OCI-LY1 (cell line): ENCODE measurements at regions not wholly inside any gene's neighbourhood (a gene's known extent, or its start where the extent isn't known, plus 50 kb on each side); places are given as distances from the start of the nearest gene placed in this dataset.

ENCODE experiments used
- CTCF ChIP-seq: fragments of 200-600 bp; sonication (generic), shearing (Covaris generic); IDR thresholded peaks from 2 replicates; pipeline ENCODE4 v1.5.1; 2017; ENCODE audit warnings: mild to moderate bottlenecking, antibody characterized with exemption, low read length, moderate library complexity, mixed read lengths
- EZH2 ChIP-seq: fragments of 200-600 bp; sonication (generic), shearing (Covaris generic); IDR thresholded peaks from 2 replicates; pipeline ENCODE4 v1.8.0; 2017; ENCODE audit warnings: borderline replicate concordance, mixed run types, mild to moderate bottlenecking, antibody characterized with exemption, low read length, moderate library complexity, mixed read lengths

DNA sequence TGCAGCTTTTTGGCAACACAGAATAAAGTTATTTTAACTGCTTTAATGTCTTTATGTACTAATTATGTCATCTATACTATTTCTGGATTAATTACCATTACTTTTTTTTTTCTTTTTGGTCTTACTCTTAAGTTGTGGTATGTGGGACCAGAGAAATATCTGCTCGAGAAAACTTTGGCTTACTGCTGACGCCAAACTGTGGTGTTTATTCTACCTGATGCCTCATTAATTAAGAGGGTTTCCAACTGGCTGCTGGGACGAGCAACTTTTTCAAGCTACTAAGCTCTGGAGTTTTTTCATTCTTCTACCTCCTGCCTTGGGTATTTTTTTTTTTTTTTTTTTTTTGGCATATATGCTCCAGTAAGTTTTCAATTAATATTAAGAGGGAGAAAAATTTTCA, 1257.5 kb downstream of the FSCB start:
- no peak for TF ChIP-seq CTCF
- no peak for TF ChIP-seq EZH2
